ENCODE measurements at regions not wholly inside any gene's neighbourhood (a gene's known extent, or its start where the extent isn't known, plus 50 kb on each side); places are given as distances from the start of the nearest gene placed in this dataset.

DNA sequence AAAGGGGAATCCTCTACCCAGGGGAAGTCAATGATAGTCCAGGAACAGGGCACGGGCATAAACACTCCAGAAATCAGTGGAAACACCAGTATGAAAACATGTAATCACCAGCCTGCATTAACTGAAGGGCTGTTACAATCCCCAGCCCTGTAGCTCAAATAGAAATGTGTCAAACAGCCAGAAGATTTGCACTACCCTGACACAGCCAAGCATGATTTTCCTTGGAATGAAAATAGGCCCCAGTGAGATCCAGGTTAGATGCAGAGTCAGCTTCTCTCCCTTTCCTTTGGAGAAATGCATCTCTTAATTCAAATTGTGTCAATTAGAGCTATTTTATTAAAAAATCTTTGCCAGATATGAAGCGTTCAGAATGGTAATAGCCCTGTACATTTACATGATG, 158.1 kb downstream of the RPS29 start:
- Histone ChIP-seq H4K20me1 (ENCODE audit: insufficient read depth, low read length) (no peaks in the 10 kb centered on the region), H3K27me3 (ENCODE audit: insufficient read depth, low read length) (no peaks in the 10 kb centered on the region), H3K9me3 (ENCODE audit: low read length) (no peaks in the 10 kb centered on the region), H3F3A (ENCODE audit: insufficient read depth, low read length) (no peaks in the 10 kb centered on the region), H3K9me2 (ENCODE audit: low read depth, low read length) (no peaks in the 10 kb centered on the region), H3K4me2 (ENCODE audit: low read length) (no peak overlapping the region), H2AFZ (ENCODE audit: low read length) (no peak overlapping the region), H3K4me3 (ENCODE audit: low read depth, low read length, poor library complexity, severe bottlenecking) (no peak overlapping the region), H3K27ac (ENCODE audit: low read depth, low read length, poor library complexity, severe bottlenecking) (no peak overlapping the region), H3K36me3 (ENCODE audit: insufficient read depth, low read length) (no peaks in the 10 kb centered on the region), H3K4me1 (ENCODE audit: insufficient read depth, low read length, severe bottlenecking) (no peaks in the 10 kb centered on the region), H3K79me2 (ENCODE audit: insufficient read depth, low read length) (no peaks in the 10 kb centered on the region), H3K9ac (ENCODE audit: low read length) (no peak overlapping the region)
- TF ChIP-seq EZH2 (IDR thresholded peaks at IDR 0.05; ENCODE audit: borderline replicate concordance, low read length), result no peak

- H3K4me3 ChIP-seq (ENCODE audit: low read depth, low read length, poor library complexity, severe bottlenecking), result no peak overlapping the region
- no peak overlapping the region for H3K4me2 ChIP-seq (ENCODE audit: low read length)
- no peak overlapping the region for H2AFZ ChIP-seq (ENCODE audit: low read length)
- no peaks in the 10 kb centered on the region for H3K9me2 ChIP-seq (ENCODE audit: low read depth, low read length)
- no peak overlapping the region for H3K9ac ChIP-seq (ENCODE audit: low read length)
- no peaks in the 10 kb centered on the region for H3K27me3 ChIP-seq (ENCODE audit: insufficient read depth, low read length)
- H3K79me2 ChIP-seq (ENCODE audit: insufficient read depth, low read length), result no peaks in the 10 kb centered on the region
- no peaks in the 10 kb centered on the region for H3K4me1 ChIP-seq (ENCODE audit: insufficient read depth, low read length, severe bottlenecking)
- no peaks in the 10 kb centered on the region for H3K9me3 ChIP-seq (ENCODE audit: low read length)
- no peaks in the 10 kb centered on the region for H4K20me1 ChIP-seq (ENCODE audit: insufficient read depth, low read length)
- TF ChIP-seq, protein P1, sequence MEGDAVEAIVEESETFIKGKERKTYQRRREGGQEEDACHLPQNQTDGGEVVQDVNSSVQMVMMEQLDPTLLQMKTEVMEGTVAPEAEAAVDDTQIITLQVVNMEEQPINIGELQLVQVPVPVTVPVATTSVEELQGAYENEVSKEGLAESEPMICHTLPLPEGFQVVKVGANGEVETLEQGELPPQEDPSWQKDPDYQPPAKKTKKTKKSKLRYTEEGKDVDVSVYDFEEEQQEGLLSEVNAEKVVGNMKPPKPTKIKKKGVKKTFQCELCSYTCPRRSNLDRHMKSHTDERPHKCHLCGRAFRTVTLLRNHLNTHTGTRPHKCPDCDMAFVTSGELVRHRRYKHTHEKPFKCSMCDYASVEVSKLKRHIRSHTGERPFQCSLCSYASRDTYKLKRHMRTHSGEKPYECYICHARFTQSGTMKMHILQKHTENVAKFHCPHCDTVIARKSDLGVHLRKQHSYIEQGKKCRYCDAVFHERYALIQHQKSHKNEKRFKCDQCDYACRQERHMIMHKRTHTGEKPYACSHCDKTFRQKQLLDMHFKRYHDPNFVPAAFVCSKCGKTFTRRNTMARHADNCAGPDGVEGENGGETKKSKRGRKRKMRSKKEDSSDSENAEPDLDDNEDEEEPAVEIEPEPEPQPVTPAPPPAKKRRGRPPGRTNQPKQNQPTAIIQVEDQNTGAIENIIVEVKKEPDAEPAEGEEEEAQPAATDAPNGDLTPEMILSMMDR (IDR thresholded peaks at IDR 0.05; ENCODE audit: low read length), result no peak
- TF ChIP-seq EZH2 (IDR thresholded peaks at IDR 0.05; ENCODE audit: borderline replicate concordance, low read length), result no peak
- no peaks in the 10 kb centered on the region for H3F3A ChIP-seq (ENCODE audit: insufficient read depth, low read length)
- H3K27ac ChIP-seq (ENCODE audit: low read depth, low read length, poor library complexity, severe bottlenecking), result no peak overlapping the region
- H3K36me3 ChIP-seq (ENCODE audit: insufficient read depth, low read length), result no peaks in the 10 kb centered on the region
These were observed 159.1 kb downstream of the RPS29 start for GRCh38 chr14:49427117-49427516.

GRCh38 chr14:49425921-49426320, 160.3 kb downstream of the RPS29 start:
- TF ChIP-seq EZH2 (IDR thresholded peaks at IDR 0.05; ENCODE audit: borderline replicate concordance, low read length), result no peak
- TF ChIP-seq, protein P1 (IDR thresholded peaks at IDR 0.05; ENCODE audit: low read length), result no peak
- H3K27ac ChIP-seq (ENCODE audit: low read depth, low read length, poor library complexity, severe bottlenecking), result no peak overlapping the region
- H2AFZ ChIP-seq (ENCODE audit: low read length), result no peak overlapping the region
- no peaks in the 10 kb centered on the region for H3K27me3 ChIP-seq (ENCODE audit: insufficient read depth, low read length)
- H3K9ac ChIP-seq (ENCODE audit: low read length), result no peak overlapping the region
- H3K4me3 ChIP-seq (ENCODE audit: low read depth, low read length, poor library complexity, severe bottlenecking), result no peak overlapping the region
- no peaks in the 10 kb centered on the region for H4K20me1 ChIP-seq (ENCODE audit: insufficient read depth, low read length)
- H3K4me2 ChIP-seq (ENCODE audit: low read length), result no peak overlapping the region
- H3K36me3 ChIP-seq (ENCODE audit: insufficient read depth, low read length), result no peaks in the 10 kb centered on the region
- H3K4me1 ChIP-seq (ENCODE audit: insufficient read depth, low read length, severe bottlenecking), result no peaks in the 10 kb centered on the region
- no peaks in the 10 kb centered on the region for H3K9me2 ChIP-seq (ENCODE audit: low read depth, low read length)
- no peaks in the 10 kb centered on the region for H3K79me2 ChIP-seq (ENCODE audit: insufficient read depth, low read length)
- no peaks in the 10 kb centered on the region for H3F3A ChIP-seq (ENCODE audit: insufficient read depth, low read length)
- H3K9me3 ChIP-seq (ENCODE audit: low read length), result no peaks in the 10 kb centered on the region
